ENCODE measurements at regions not wholly inside any gene's neighbourhood (a gene's known extent, or its start where the extent isn't known, plus 50 kb on each side); places are given as distances from the start of the nearest gene placed in this dataset.

DNA sequence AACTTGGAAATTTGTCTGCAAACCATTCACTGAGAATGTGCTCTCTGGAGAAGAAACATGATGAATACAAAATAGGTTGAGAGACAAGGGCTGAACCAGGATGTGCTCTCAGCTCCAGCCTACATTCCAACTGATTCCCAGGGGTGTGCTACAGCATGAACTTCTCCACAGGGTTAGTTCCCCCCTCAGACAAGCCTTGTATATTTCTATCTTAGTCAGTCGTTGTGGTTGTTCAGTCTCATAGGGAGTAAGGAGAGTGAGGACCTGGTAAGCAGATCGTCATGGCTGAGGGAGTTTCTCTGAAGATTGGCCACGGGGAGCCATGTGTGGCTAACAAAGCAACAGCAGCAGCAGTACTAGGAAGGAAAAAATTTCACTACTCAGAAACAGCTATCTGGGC, 919.7 kb upstream of the CADM2 start:
- TF ChIP-seq POLR2A (IDR thresholded peaks at IDR 0.05): no peak
- TF ChIP-seq, protein P1, sequence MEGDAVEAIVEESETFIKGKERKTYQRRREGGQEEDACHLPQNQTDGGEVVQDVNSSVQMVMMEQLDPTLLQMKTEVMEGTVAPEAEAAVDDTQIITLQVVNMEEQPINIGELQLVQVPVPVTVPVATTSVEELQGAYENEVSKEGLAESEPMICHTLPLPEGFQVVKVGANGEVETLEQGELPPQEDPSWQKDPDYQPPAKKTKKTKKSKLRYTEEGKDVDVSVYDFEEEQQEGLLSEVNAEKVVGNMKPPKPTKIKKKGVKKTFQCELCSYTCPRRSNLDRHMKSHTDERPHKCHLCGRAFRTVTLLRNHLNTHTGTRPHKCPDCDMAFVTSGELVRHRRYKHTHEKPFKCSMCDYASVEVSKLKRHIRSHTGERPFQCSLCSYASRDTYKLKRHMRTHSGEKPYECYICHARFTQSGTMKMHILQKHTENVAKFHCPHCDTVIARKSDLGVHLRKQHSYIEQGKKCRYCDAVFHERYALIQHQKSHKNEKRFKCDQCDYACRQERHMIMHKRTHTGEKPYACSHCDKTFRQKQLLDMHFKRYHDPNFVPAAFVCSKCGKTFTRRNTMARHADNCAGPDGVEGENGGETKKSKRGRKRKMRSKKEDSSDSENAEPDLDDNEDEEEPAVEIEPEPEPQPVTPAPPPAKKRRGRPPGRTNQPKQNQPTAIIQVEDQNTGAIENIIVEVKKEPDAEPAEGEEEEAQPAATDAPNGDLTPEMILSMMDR (IDR thresholded peaks at IDR 0.05): no peak

All from testis (tissue), 2 donors.